Esophagus squamous epithelium (tissue), 4 donors: ENCODE measurements at regions not wholly inside any gene's neighbourhood (a gene's known extent, or its start where the extent isn't known, plus 50 kb on each side); places are given as distances from the start of the nearest gene placed in this dataset.

Source experiments
- CTCF ChIP-seq, 6 experiments: fragments of 450-650 bp in 4 of 6; fragments of 200-600 bp in 2 of 6; sonication (generic) in 2 of 6; IDR thresholded peaks; one replicate each; pipeline ENCODE4 v1.5.1; 2016 to 2019; ENCODE audit warnings: antibody characterized with exemption in 6 of 6, mild to moderate bottlenecking in 4 of 6, moderate library complexity in 4 of 6
- POLR2A ChIP-seq, 4 donors: fragments of 450-650 bp; IDR thresholded peaks; one replicate each; pipeline ENCODE4 v1.6.1; 2017; ENCODE audit warnings: antibody characterized with exemption in 4 of 4, mild to moderate bottlenecking in 4 of 4, moderate library complexity in 3 of 4

GRCh38 chr10:21032587-21033319 lies 135.6 kb upstream of the NEBL start:
- TF ChIP-seq POLR2A (IDR thresholded peaks at IDR 0.05), result no peak
- TF ChIP-seq CTCF (IDR thresholded peaks at IDR 0.05), result no peak
